MM.1S (cell line): ENCODE measurements at regions not wholly inside any gene's neighbourhood (a gene's known extent, or its start where the extent isn't known, plus 50 kb on each side); places are given as distances from the start of the nearest gene placed in this dataset.

Source experiments
- CTCF ChIP-seq: fragments of 300-600 bp; sonication (generic); IDR thresholded peaks from 2 replicates; pipeline ENCODE4 v1.5.1; 2016; ENCODE audit warnings: antibody characterized with exemption, low read length, mixed read lengths
- EZH2 ChIP-seq: fragments of 300-600 bp; sonication (generic); optimal IDR thresholded peaks from 2 replicates; pipeline ENCODE3; 2017; ENCODE audit warnings: low read depth, mild to moderate bottlenecking, antibody characterized with exemption, low read length, mixed read lengths

DNA sequence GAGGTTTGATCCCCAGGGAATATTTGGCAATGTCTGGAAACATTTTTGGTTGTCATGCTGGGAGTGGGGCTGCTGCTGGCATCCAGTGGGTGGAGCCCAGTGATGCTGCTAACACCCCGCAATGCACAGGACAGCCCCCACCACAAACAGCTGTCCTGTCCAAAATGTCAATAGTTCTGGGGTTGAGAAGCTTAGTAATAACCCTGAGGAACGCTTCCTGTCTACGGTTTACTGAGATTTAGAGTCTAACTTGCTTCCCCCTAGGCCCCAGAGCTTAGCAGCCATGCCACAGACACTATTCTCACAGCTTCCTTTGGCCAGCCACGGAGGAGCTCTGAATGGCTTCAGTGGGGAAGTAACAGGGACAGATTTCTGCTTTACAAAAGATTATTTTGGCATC is 66.5 kb downstream of the MSX2 start:
- TF ChIP-seq CTCF (no peak), EZH2 (no peak)
